ENCODE measurements at regions not wholly inside any gene's neighbourhood (a gene's known extent, or its start where the extent isn't known, plus 50 kb on each side); places are given as distances from the start of the nearest gene placed in this dataset.

DNA sequence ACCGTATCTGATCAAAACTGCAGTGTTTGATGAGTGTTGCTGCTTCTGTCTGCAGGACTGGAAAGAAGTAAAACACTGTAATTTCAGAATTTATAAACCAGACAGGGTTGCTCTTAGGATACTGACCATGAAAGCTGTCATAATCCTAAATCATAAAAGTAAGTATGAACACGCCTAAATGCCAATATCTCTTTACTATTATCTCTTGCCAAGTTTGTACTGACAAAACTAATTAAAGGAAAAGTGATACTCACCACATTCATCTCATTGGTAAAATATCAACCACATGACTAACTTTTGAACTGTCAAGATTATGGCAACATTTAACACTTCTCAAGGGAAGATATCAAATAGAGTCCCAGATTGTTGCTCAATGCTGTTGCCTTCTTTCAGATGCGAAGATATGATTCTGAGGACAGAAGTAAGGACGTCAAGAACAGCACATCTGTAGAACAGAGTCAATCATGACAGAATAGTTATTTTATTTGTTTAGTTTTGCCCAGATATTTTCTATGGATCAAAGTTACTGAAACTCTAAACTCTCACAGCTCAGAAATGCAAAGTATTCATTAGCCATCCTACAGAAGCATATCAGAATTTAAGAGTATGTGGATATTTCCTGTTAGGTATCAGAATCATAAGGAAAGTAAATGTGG is 61.4 kb upstream of the COL8A1 start:
- Histone ChIP-seq H3K4me3 (no peak overlapping the region), H3K9me3 (ENCODE audit: control insufficient read depth in 4 of 4, insufficient read depth in 3 of 4, low read length in 3 of 4) (peaks cover 0 to 4% (median 0%) of the 10 kb centered on the region in 4 donors), H3K27me3 (ENCODE audit: control insufficient read depth in 3 of 3, insufficient read depth in 3 of 3, low read length in 2 of 3) (no peaks in the 10 kb centered on the region), H3K4me1 (ENCODE audit: control insufficient read depth in 5 of 5, insufficient read depth in 5 of 5, low read length in 5 of 5) (no peaks in the 10 kb centered on the region), H3K27ac (ENCODE audit: low read depth in 1 of 2, low read length in 1 of 2) (no peak overlapping the region), H3K9ac (ENCODE audit: insufficient read depth in 1 of 2, low read length in 2 of 2) (no peak overlapping the region), H3K36me3 (ENCODE audit: control insufficient read depth in 4 of 4, insufficient read depth in 4 of 4, low read length in 4 of 4) (no peaks in the 10 kb centered on the region)
- no peak for ATAC-seq (ENCODE audit: insufficient read depth, low FRiP score)
- 80 to 85% methylated on average over 4 of the region's 4 CpGs for WGBS, 2 donors
- TF ChIP-seq, protein P1, sequence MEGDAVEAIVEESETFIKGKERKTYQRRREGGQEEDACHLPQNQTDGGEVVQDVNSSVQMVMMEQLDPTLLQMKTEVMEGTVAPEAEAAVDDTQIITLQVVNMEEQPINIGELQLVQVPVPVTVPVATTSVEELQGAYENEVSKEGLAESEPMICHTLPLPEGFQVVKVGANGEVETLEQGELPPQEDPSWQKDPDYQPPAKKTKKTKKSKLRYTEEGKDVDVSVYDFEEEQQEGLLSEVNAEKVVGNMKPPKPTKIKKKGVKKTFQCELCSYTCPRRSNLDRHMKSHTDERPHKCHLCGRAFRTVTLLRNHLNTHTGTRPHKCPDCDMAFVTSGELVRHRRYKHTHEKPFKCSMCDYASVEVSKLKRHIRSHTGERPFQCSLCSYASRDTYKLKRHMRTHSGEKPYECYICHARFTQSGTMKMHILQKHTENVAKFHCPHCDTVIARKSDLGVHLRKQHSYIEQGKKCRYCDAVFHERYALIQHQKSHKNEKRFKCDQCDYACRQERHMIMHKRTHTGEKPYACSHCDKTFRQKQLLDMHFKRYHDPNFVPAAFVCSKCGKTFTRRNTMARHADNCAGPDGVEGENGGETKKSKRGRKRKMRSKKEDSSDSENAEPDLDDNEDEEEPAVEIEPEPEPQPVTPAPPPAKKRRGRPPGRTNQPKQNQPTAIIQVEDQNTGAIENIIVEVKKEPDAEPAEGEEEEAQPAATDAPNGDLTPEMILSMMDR (IDR thresholded peaks at IDR 0.05; ENCODE audit: control extremely low read depth, extremely low read depth) = no peak
- no peak for DNase-seq

DNA sequence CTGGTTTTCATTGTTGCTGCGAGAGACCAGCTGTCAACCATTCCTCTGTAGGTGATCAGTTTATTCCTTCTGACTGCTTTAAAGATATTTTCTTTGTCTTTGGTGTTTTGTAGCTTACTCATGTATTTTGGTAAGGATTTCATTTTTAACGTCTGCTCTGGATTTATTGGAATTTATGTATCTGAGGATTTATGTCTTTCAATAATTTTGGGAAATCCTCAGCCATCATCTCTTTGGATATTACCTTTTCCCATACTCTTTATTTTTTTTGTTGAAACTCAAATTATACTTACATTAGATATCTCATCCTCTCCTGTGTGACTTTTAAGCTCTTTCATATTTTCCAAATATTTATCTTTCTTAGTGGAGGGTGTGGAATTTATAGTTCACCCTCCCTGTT is 62.7 kb upstream of the COL8A1 start:
- Histone ChIP-seq H3K27ac (ENCODE audit: low read depth in 1 of 2, low read length in 1 of 2) (no peak overlapping the region), H3K4me1 (ENCODE audit: control insufficient read depth in 5 of 5, insufficient read depth in 5 of 5, low read length in 5 of 5) (no peaks in the 10 kb centered on the region), H3K27me3 (ENCODE audit: control insufficient read depth in 3 of 3, insufficient read depth in 3 of 3, low read length in 2 of 3) (no peaks in the 10 kb centered on the region), H3K9me3 (ENCODE audit: control insufficient read depth in 4 of 4, insufficient read depth in 3 of 4, low read length in 3 of 4) (peaks cover 0 to 4% (median 0%) of the 10 kb centered on the region in 4 donors), H3K9ac (ENCODE audit: insufficient read depth in 1 of 2, low read length in 2 of 2) (no peak overlapping the region), H3K36me3 (ENCODE audit: control insufficient read depth in 4 of 4, insufficient read depth in 4 of 4, low read length in 4 of 4) (no peaks in the 10 kb centered on the region), H3K4me3 (no peak overlapping the region)
- no peak for ATAC-seq (ENCODE audit: insufficient read depth, low FRiP score)
- 89 to 90% methylated on average over 2 of the region's 2 CpGs for WGBS, 2 donors
- TF ChIP-seq, protein P1 (IDR thresholded peaks at IDR 0.05; ENCODE audit: control extremely low read depth, extremely low read depth) = no peak
- DNase-seq = no peak

DNA sequence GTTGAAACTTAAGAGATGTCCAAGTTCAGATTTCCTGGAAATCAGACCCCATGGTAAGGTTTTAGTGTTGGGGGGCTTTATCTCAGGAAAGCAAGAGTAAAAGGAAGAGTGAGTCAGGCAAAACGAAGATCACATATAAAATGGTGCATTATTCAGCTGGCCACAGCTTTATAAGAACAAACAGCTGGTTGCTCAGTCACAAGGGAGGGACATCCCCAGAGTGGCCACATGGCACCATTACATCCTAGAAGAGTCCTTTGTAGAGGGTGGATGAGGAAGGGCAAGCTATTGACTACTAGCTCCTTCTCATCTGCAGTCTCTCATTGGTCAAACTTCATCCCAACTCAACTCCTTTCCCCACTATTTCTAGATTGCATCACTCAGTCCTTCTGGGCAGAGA is 68.3 kb upstream of the COL8A1 start:
- no peaks in the 10 kb centered on the region for H3K27me3 ChIP-seq (ENCODE audit: control insufficient read depth in 3 of 3, insufficient read depth in 3 of 3, low read length in 2 of 3)
- no peak overlapping the region for H3K9ac ChIP-seq (ENCODE audit: insufficient read depth in 1 of 2, low read length in 2 of 2)
- no peaks in the 10 kb centered on the region for H3K36me3 ChIP-seq (ENCODE audit: control insufficient read depth in 4 of 4, insufficient read depth in 4 of 4, low read length in 4 of 4)
- TF ChIP-seq, protein P1 (IDR thresholded peaks at IDR 0.05; ENCODE audit: control extremely low read depth, extremely low read depth) = no peak
- DNase-seq (no peak), ATAC-seq (ENCODE audit: insufficient read depth, low FRiP score) (no peak)
- 50 to 62% methylated on average over 1 of the region's 1 CpG for WGBS, 2 donors
- no peak overlapping the region for H3K4me3 ChIP-seq
- H3K4me1 ChIP-seq (ENCODE audit: control insufficient read depth in 5 of 5, insufficient read depth in 5 of 5, low read length in 5 of 5) = no peaks in the 10 kb centered on the region
- no peak overlapping the region for H3K27ac ChIP-seq (ENCODE audit: low read depth in 1 of 2, low read length in 1 of 2)
- H3K9me3 ChIP-seq (ENCODE audit: control insufficient read depth in 4 of 4, insufficient read depth in 3 of 4, low read length in 3 of 4) = peaks cover 0 to 4% (median under 1%) of the 10 kb centered on the region in 4 donors

All from lung (tissue), 11 donors.